Right ventricle myocardium superior (tissue), 1 donor: ENCODE measurements at regions not wholly inside any gene's neighbourhood (a gene's known extent, or its start where the extent isn't known, plus 50 kb on each side); places are given as distances from the start of the nearest gene placed in this dataset.

Source experiments
- ATAC-seq: fragments of 200-7000 bp; cut with Tn5 transposase; one replicate; pipeline ENCODE4 v1.9.1; 2020; ENCODE audit warnings: mild to moderate bottlenecking; ENCODE audit not compliant: poor library complexity
- DNase-seq: peaks from one replicate; pipeline ENCODE4 v3.0.0-alpha.2; 2020
- intact Hi-C: fragments of 100-400 bp; cut with DNase I; formaldehyde crosslinking; loops from one replicate; pipeline ENCODE4 v1.11.2; 2022
- donor health status: DM: no; HTN: yes; CAD: no; lungs with severe emphysema.

DNA sequence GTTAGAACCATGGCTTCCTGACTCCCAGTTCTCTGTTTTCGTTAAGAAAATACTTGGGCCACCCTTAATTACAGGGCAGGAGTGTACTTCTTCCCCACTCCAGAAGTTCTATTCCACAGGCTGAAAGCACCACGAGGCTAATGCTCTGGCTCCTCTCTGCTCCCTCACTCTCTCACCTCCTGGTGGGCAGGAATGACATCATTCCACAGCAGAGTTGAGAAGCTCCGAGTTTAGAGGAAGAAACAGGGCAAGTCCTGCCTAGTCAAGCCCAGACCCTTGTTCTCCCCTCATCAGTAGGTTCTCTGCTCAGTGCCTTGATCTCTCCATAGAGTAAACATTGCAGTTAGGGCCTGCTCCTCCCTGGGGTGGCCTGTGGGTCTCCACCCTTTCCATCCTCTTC, 343.8 kb upstream of the CLNK start:
- DNase-seq, result no peak
- intact Hi-C loops, result no loop called here
- ATAC-seq, result no peak

DNA sequence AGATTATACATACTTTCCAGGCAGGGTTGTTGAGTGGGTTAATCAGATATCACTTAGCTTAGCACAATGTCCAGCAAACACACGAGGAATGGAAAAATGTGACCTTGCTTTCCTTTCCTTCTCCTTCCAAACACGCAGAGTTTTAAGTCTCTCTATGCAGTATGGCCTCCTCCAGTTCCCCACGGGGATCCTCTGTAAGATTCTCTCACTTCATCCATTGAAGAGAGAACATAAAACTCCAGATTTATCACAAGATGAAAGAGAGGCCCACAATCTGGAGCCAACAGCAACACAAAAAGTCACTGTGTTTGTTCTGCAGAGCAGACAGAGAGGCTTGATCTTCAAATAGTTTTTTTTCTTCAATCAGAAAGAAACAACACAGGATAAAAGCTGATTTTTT, 336.8 kb upstream of the CLNK start:
- DNase-seq (no peak), ATAC-seq (no peak)
- intact Hi-C loops, result no loop called here

DNA sequence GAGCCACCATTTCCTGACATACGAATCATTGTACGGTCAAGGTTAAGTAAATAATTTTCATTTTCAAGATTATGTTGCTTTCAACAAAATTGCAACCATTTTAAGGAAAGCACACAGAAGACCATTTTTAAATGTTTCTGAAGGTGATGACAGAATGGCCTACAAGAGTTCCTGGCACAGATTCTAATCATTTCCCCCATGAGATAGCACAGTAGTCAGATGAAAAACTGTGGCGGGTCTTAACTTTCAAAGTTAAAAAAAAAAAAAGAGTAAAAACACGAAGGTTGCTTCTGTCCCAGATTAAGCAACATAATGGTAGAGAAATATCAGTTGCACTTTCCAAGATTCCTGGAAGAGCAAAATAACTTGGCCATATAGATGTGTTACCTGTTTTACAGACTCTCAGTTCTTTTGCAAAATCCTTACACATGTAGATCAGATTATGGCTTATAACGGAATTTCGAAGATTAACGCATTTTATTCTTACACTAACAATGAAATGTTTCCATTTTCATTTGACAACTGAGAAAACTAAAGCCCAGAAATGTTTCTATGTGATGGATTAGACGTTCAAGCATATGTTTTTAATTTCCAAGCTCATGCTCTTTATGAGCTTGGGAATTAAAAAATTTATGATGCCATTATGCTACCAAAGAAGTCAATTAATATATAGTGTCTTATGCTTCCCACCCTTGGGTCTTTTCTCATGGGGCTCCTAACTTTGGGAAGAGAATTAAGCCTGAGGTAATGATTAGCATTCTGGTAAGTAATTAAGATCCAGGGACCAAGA, 335.1 kb upstream of the CLNK start:
- intact Hi-C loops, result no loop called here
- ATAC-seq, result no peak
- DNase-seq, result no peak

DNA sequence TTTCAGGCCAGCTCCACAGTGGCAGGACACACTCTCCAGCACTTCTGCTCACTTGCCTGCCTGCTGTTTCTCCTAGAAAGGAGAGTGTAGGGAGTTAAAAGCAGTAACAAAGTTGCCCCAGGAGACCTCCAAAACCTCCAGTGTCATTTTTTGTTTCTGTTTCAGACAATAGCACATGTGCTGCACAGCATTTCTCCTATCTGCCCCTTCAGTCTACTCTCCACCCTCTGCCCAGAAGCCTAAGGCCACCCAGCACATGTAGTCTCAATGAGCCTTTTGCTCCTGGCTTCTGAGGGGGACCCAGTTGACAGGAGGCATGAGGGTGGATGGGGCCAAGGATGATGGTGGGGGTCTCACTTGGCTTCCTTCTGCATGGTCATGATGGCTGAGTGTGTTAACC, 329.6 kb upstream of the CLNK start:
- intact Hi-C loops, result no loop called here
- ATAC-seq (no peak), DNase-seq (no peak)

DNA sequence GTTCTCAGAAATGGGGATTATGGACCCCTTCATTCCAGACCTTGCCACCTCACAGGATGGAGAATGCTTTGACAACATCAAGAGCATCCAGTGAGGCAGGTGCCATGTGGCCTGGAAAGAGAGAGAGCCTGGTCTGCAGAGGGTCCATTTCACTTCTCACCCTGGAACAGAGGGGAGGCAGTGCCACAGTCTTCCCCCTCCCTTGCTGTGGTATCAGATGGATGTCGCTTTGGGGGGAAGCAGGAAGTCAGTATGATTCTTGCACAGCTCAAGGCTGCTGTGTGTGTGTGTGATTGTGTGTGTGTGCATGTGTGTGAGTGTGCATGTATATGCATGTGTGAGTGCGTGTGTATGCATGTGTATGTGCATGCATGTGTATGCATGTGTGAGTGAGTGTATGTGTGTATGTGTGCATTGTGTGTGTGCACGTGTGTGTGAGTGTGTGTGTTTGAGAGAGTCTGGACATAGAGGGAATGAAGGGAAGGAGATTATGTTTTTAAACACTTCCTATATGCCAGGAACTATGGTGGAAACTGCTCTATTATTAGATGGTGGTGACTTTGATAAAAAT, 328.6 kb upstream of the CLNK start:
- intact Hi-C loops, result no loop called here
- ATAC-seq, result no peak
- no peak for DNase-seq

DNA sequence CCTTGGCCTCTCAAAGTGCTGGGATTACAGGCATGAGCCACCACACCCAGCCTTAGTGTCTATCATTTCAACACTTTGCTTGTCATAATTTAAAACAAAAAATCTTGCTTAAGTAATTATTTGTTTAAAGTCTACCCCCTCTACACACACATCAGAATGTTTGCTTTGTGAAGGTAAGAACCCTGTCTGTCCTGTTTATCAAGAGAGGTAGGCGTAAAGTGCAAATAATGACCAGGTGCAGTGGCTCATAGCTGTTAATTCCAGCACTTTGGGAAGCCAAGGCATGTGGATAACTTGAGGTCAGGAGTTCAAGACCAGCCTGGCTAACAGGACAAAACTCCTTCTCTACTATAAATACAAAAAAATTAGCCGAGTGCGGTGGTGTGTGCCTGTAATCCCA, 326.7 kb upstream of the CLNK start:
- no peak for ATAC-seq
- DNase-seq, result no peak
- intact Hi-C loops, result no loop called here

DNA sequence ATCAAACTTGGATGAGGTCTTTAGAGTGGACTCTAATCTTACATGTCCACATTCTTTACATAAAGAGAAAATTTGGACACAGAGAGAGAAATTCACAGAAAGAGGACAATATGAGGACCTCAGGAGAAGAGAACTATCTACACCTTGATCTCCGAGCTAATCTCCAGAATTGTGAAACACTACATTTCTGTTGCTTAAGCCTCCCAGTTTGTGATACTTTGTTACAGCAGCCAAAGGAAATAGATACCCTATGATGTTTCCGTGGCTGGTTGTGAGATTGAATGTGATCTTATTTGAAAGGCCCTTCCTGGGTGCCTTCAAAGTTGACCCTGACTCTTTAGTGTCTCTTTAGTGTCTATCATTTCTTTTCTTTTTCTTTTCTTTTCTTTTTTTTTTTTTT, 326.1 kb upstream of the CLNK start:
- no peak for DNase-seq
- intact Hi-C loops, result no loop called here
- ATAC-seq, result no peak

DNA sequence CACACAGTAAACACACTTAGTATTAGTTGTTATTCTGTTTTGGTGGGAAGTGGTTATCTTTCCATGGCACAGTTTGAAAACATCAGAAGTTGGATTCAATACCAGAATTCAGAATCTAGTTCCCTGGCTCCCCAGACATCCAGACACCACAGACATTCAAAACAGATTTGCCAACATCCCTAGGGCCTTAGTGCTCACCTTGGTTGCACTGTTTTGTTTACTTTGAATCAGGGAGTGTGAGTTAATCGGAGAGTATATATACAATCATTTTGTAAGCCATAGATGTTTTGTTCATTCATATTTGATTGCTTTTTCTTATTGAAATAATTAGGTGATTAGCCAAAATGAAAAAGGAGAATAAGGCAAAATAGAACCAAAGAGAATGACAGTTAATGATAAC, 324.7 kb upstream of the CLNK start:
- DNase-seq (no peak), ATAC-seq (no peak)
- intact Hi-C loops, result no loop called here

DNA sequence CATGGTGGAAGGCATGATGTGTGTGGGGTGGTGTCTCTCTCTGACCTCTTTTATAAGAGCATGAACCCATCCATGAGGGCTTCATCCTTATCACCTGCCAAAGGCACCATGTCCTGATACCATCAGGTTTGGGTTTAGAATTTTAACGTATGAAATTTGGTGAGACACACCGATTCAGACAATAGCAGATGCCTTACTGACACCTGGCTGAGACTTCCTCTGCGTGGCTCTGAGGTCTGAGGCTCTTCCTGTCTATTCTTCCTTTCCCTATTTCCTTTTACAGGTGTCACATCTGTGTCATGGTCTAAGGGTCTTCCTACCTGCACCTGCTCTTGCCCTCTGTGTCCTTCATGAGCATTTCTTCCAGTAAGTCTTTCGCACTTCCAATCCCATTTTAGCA, 320.7 kb upstream of the CLNK start:
- intact Hi-C loops, result no loop called here
- DNase-seq (no peak), ATAC-seq (no peak)

DNA sequence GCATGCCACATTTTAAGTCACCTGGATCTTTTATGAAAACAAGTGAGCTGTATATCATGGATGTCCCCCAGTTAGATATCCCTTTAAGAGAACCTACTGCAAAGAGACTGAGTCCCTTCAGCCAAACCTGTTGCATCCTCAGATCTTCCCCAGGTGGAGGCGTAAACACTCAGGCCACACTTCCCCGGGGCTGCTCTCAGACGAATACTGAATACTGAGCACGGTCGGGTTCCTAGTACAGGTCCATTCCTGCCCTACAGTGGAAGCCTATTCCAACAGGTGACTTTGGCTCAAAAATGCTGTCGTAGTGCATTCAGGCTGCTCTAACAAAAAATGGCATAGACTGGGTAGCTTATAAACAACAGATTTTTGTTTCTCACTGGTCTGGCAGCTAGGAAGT, 320.2 kb upstream of the CLNK start:
- intact Hi-C loops, result no loop called here
- DNase-seq, result no peak
- ATAC-seq, result no peak

DNA sequence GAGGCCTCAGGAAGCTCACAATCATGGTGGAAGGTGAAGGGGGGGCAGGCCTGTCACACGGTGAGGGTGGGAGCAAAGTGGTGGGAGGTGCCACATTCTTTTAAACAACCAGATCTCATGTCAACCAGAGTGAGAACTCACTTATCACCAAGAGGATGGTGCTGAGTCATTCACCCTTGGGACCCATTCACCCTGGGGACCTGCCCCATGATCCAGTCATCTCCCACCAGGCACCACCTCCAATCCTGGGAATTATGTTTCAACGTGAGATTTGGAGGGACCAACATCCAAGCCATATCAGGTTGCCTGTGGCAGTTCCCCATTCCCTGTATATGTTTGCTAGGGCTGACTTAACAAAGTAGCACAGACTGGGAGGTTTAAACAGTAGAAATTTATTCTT, 318.4 kb upstream of the CLNK start:
- DNase-seq, result no peak
- ATAC-seq, result no peak
- intact Hi-C loops, result no loop called here

DNA sequence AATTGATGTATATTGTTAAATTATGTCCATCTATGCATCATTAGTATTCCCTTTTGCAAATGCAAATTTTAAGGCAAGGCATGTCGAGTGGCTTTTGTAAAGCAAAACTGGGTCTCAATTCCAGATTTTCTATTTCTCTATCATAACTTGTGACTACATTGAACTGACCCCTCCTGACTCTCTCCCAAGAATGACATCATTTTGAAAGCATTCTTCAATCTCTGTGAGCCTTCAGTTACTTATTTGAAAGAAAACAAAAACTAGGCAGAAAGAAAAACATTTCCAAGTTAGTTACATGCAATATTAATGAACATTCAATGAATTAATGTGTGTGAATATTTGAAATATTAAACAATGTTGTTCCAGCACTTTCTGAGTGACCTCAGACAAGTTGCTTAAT, 314.3 kb upstream of the CLNK start:
- intact Hi-C loops, result no loop called here
- no peak for DNase-seq

DNA sequence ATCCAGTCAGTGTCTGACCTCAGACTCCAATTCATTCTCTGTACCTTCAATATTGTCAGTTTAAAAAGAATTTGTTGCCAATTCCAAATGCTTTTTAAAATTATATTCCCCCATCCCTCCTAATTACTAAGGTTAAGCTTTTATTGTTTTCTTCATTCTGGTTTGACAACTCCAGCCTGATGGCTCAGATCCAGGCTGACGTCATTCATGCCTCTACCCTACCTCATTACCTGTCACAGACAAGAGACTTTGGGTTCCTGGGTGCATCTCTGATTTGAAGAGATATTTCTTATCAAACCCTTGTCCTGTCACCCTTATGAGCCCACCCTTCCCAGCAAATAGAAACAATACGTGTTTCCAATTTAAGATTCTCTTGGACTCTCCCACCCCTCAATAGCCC, 300.2 kb upstream of the CLNK start:
- intact Hi-C loops, result no loop called here

More for the DNA sequence above, 314.3 kb upstream of the CLNK start:
- ATAC-seq, result no peak

DNA sequence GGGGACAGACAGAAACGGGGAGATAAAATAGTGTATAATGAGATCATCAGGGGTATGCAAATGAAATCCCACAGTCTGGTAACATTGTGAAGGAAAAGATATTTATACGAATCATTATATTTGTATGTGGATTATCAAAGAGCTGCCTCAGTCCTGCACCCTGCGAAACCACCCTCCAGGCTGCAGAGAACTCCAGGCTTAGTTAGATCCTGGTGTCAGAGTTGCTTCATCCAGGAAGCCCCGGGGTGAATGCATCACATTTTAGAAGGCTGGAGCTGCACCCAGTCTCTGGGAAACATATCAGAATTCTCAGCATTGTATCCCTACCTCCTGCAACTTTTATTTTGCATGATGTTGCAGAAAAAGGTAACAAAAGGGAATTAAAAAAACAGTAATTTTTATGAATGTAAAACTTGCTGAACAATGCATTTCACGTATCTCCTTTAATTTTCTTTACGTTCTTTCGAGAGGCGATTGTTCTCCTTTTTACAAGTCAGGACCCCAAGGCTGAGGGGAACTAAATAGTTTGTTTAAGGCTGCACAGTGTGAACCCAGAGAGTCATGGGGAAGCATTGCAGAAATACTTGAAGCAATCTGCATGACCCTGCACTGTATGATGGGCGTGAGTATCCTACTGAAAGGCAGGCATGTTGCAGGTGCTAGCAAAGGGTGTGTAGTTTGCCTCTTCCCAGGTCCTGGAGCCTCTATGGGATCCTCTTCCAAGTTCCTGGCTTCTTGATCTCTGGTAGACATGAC, 299.5 kb upstream of the CLNK start:
- ATAC-seq (no peak), DNase-seq (no peak)
- intact Hi-C loops, result no loop called here

More for the DNA sequence above, 300.2 kb upstream of the CLNK start:
- ATAC-seq, result no peak
- DNase-seq, result no peak

DNA sequence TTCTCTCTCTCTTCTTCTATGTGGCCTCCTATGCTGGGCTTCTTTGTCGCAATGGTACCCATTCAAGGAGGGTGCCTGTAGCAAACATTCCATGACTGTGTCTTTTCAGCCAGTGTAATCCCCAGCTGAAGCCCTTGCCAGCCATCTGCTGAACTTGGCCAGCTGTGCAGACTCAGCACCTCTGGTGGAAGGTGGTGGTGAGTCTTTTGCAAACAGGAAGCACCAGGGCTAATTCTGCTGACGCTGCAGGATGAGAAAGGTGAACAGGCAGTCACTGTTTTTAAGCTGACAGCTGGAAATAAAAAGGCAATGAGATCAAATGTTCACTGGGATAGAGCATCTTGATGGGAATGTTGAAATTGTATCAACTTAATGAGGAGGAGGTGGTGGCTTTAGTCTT, 298.7 kb upstream of the CLNK start:
- ATAC-seq (no peak), DNase-seq (no peak)
- intact Hi-C loops, result no loop called here

DNA sequence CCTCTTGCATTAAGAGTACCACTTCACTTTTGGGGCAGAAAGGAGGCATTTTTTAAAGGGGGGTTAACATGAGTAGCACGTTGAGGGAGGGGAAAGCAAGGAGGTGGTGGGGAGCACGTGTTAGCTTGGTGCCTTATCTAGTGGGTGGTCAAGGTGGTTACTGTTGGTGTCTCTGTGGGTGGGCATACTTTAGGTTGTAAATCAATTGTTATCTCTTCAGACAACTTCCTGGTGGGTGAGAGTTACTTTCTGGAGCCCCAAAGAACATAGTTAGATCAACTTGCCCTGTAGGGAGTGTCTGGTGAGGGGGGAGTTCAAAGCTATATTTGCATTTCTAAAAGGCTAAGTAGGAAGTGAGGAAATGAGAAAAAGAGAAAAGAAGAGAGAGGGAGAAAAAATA, 297.7 kb upstream of the CLNK start:
- no peak for DNase-seq
- no peak for ATAC-seq
- intact Hi-C loops, result no loop called here

DNA sequence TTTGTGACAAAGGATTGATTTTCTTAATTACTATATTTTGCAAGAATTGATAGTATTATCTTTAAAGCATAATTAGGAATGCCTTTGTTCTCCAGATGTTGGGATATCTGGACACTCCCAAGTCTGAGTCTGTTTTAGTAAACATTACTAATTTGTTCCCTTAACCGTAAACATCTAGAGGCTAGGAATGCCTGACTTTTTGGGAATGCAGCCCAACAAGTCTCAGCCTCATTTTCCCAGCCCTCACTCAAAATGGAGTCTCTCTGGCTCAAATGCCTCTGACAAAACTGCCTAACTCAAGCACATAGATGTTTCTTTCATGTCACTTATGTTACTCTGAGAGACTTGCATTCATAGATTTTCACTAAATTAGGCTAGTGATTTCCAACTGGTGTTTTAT, 297.0 kb upstream of the CLNK start:
- DNase-seq (no peak), ATAC-seq (no peak)
- intact Hi-C loops, result no loop called here

DNA sequence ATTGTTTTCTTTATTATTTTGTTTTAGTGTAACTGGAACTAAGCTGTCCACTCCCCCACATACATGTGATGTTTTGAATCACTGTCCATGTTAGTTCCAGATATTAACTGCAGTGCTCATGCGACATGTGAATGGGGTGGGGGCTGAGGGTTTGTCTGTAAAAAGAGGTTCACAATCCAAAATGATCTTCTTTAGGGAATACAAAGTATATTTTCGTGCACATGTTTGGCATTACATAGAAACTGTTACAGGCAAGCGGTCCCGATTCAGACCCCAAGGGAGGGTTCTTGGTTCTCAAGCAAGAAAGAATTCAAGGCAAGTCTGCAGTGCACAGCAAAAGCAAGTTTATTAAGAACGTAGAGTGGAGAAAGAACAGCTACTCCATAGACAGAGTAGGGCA, 296.5 kb upstream of the CLNK start:
- DNase-seq (no peak), ATAC-seq (no peak)
- intact Hi-C loops, result no loop called here

DNA sequence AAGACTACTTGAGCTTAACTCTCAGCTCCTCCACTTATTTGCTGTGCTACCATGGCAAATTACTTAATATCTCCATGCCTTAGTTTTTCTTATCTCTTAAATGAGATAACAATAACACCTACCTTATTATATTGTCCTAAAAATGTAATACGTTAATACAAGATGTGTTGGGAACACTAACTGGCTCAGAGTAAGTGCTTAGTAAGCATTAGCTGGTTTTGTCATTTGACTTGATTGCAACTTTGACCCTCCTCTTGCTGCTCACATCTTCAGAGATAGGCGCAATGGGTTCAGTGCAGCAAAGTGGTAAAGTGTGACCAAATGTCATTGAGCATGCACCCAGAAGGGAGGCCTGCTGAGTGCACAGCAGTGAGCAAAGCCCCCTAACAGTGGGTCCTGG, 294.5 kb upstream of the CLNK start:
- ATAC-seq (no peak), DNase-seq (no peak)
- intact Hi-C loops, result no loop called here

DNA sequence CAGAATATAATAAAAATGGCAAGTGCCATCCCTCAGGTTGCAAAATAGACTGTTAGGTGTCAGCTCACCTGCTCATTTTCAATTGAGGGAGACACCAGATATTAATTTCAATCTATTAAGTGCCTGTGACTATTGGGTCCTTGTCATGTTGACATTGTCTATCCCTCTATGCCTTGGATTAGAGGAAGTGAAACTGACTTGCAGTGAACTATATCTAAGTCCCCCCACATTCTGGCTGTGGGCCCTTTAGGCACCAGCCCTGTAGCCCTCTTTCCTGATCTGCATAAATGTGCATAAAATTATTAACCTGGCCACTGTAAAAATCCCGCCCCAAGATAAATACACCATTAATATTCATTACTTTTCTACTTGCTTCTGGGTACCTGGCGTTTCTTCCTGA, 293.0 kb upstream of the CLNK start:
- no peak for DNase-seq
- ATAC-seq, result no peak
- intact Hi-C loops, result no loop called here
